Nephron progenitor cell (in vitro differentiated cells): ENCODE measurements at regions not wholly inside any gene's neighbourhood (a gene's known extent, or its start where the extent isn't known, plus 50 kb on each side); places are given as distances from the start of the nearest gene placed in this dataset.

Experiments
- DNase-seq: peaks from one replicate; pipeline ENCODE4 v3.0.0; 2021
- H3K27ac Mint-ChIP-seq: 2 replicates; pipeline ENCODE4 v1.8.0; 2021; ENCODE audit warnings: mild to moderate bottlenecking, moderate library complexity, mixed read lengths
- H3K27me3 Mint-ChIP-seq: 2 replicates; pipeline ENCODE4 v1.8.0; 2021; ENCODE audit warnings: mild to moderate bottlenecking, low read depth, mixed read lengths; ENCODE audit not compliant: poor library complexity
- H3K36me3 Mint-ChIP-seq: 2 replicates; pipeline ENCODE4 v1.8.0; 2021; ENCODE audit warnings: low read depth, mixed read lengths
- H3K4me1 Mint-ChIP-seq: 2 replicates; pipeline ENCODE4 v1.8.0; 2021; ENCODE audit warnings: mixed read lengths
- H3K4me3 Mint-ChIP-seq: 2 replicates; pipeline ENCODE4 v1.8.0; 2021; ENCODE audit warnings: mild to moderate bottlenecking, moderate library complexity, mixed read lengths
- H3K9me3 Mint-ChIP-seq: 2 replicates; pipeline ENCODE4 v1.8.0; 2021; ENCODE audit warnings: mild to moderate bottlenecking, moderate library complexity, mixed read lengths
- TF ChIP-seq, protein P1 (sequence below): fragments of 200-600 bp; sonication (generic); IDR thresholded peaks from 2 replicates; pipeline ENCODE4 v1.5.0; 2021; ENCODE audit warnings: antibody characterized with exemption

DNA sequence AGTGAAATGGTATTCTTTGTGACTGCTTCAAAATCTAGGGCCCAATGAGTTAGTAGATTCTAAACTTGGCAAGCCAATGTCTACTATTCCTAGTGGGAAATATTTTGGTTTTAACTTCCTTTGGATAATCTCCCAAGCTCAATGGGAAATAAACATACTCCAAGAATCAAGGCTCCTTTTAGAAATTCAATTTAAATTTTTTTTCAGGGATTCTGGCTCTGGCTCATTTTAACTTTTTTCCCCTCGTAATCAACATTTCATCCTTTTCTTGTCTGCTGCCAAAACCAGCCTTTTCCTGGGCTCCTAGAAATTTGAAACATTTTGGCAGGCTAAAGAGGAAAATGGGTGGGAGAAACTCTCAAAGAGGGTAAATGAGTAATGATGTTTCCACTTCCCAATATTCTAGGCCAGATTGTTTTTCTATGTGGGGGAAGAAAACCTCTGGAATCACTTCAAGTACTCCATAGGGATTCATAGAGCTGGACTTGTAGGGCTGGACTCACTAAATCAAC is 85.6 kb upstream of the AGR3 start:
- H3K4me3 Mint-ChIP-seq = no peak overlapping the region
- peaks cover 3% of the 10 kb centered on the region for H3K27me3 Mint-ChIP-seq

DNA sequence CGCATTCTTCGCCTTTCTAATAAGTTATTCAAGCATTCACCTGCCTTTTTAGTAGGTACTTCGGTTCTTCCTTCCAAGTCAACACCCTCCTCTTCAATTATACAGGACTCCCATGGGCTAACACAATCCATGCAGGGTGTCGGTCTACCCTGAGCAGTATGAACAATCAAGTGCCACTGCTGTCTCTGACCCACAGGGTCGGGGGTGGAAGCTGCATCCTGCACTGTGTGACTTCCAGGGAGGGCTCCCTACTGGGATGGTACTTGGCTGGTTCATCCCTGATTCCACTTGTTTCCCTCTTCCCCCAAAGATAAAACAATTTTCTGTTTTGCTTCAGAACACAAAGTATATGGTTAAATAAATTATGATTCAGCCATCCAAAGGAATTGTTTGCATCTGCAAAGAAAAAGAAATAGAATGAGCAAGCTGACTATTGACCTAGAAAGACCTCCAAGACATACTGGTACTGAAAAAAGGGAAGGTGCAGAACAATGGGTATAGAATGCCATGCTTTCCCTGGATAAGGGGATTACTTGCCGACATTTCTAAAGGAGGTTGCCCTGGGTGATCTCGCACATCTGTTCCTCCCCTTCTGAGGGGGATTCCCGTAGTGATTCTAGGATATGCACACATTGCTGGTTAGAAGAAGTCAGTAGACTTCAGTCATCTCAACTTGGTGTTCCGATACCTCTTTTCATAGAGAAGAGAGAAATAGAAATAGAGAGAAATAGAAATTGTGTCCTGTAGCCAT is 89.1 kb upstream of the AGR3 start:
- Mint-ChIP-seq H3K4me3 (no peak overlapping the region), H3K9me3 (peaks cover 6% of the 10 kb centered on the region), H3K4me1 (peaks cover 5% of the 10 kb centered on the region), H3K27me3 (no peaks in the 10 kb centered on the region), H3K27ac (no peak overlapping the region), H3K36me3 (no peaks in the 10 kb centered on the region)
- TF ChIP-seq, protein P1, sequence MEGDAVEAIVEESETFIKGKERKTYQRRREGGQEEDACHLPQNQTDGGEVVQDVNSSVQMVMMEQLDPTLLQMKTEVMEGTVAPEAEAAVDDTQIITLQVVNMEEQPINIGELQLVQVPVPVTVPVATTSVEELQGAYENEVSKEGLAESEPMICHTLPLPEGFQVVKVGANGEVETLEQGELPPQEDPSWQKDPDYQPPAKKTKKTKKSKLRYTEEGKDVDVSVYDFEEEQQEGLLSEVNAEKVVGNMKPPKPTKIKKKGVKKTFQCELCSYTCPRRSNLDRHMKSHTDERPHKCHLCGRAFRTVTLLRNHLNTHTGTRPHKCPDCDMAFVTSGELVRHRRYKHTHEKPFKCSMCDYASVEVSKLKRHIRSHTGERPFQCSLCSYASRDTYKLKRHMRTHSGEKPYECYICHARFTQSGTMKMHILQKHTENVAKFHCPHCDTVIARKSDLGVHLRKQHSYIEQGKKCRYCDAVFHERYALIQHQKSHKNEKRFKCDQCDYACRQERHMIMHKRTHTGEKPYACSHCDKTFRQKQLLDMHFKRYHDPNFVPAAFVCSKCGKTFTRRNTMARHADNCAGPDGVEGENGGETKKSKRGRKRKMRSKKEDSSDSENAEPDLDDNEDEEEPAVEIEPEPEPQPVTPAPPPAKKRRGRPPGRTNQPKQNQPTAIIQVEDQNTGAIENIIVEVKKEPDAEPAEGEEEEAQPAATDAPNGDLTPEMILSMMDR = no peak
- DNase-seq = no peak

More for the DNA sequence above, 85.6 kb upstream of the AGR3 start:
- H3K36me3 Mint-ChIP-seq = no peaks in the 10 kb centered on the region
- no peak overlapping the region for H3K27ac Mint-ChIP-seq
- peaks cover 11% of the 10 kb centered on the region for H3K4me1 Mint-ChIP-seq
- DNase-seq = no peak
- TF ChIP-seq, protein P1 = no peak
- H3K9me3 Mint-ChIP-seq = peaks cover 19% of the 10 kb centered on the region

DNA sequence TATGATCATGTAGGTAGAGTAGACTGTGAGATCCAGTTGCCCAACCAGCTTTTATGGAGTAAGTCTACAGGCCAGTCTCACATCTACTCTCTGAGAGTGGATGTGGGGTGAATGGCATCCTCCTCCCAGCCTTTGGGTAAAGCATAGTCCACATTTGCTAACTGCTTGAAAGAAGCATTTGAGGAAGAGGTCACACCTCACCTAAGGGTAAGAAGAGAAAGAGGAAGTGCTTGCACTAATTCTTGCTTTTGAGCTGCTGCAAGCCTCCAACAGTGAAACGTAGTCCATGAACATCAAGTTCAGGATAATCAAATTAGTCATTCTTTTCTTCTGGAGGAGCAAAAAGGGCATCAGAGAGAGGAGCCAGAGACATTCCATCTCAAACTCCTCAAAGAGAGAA is 93.9 kb upstream of the AGR3 start:
- Mint-ChIP-seq H3K4me1 (no peaks in the 10 kb centered on the region), H3K9me3 (no peaks in the 10 kb centered on the region), H3K4me3 (no peak overlapping the region), H3K27ac (no peak overlapping the region), H3K27me3 (no peaks in the 10 kb centered on the region), H3K36me3 (no peaks in the 10 kb centered on the region)
- no peak for DNase-seq
- TF ChIP-seq, protein P1 = no peak

DNA sequence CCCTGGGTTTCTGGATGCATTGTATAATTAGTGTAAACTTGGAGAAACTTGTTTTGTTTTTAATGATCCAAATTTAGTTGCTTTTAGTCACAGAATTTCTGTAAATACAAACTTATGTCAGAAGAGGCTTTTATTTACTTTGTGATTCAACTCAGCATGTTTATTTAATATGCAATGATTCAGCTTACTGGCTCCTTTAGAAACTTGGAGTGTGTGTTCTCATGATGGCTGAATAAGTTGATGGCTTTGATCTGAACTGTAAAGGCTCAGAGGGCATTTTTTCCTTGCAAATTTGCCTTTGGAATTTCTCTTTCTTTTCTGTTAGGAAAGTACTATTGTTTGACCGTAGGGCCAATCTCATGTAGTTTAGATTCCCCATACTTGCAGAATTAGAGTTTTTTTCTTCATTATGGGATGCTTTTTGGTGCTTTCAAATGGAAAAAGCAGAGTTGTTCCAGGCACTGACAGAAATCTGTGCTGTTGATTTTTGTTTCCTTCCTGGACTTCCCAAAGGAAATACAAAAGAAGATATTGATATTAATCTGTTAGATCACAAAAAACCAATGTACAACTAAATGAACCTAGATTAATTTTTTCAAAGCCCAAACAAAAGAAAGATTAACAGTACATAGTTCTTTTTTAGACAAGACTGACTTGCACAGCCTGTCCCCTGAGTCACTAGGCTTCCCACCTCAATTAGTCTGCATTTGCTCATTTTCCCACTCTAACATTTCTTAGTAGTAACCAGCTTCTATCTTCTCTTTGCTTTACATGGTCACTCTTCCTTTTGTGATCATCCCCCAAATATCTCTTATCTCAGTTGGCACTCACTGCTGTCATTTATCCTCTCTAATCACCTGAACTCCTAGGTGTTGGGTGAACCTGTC is 96.8 kb upstream of the AGR3 start:
- H3K27ac Mint-ChIP-seq = no peak overlapping the region
- TF ChIP-seq, protein P1 = no peak

DNA sequence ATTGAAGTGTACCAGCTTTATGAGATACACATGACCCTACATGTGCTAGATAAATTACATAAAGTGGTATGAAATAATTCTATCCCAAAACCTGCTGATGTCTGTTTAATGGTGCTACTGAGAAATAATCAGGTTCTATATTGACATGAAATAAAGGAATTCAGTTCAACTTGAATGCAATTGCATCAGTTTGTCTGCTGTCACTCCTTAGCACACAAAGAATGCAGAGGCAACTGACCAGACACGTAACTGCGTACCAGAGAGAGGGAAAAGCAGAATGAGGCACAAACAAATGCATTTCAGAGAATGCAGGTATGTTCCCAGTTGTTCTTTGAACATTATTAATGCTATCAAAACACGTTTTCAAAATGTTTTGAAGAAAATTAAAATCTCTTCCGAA is 98.8 kb upstream of the AGR3 start:
- Mint-ChIP-seq H3K4me1 (peaks cover 7% of the 10 kb centered on the region), H3K9me3 (no peaks in the 10 kb centered on the region)

More for the DNA sequence above, 96.8 kb upstream of the AGR3 start:
- no peak for DNase-seq
- Mint-ChIP-seq H3K4me1 (no peaks in the 10 kb centered on the region), H3K27me3 (no peaks in the 10 kb centered on the region), H3K9me3 (no peaks in the 10 kb centered on the region), H3K4me3 (no peak overlapping the region), H3K36me3 (no peaks in the 10 kb centered on the region)

More for the DNA sequence above, 98.8 kb upstream of the AGR3 start:
- DNase-seq = no peak
- H3K27ac Mint-ChIP-seq = no peak overlapping the region
- no peaks in the 10 kb centered on the region for H3K36me3 Mint-ChIP-seq
- TF ChIP-seq, protein P1 = no peak
- H3K27me3 Mint-ChIP-seq = no peaks in the 10 kb centered on the region
- no peak overlapping the region for H3K4me3 Mint-ChIP-seq
